ENCODE measurements at regions not wholly inside any gene's neighbourhood (a gene's known extent, or its start where the extent isn't known, plus 50 kb on each side); places are given as distances from the start of the nearest gene placed in this dataset.

GRCh38 chr6:165820407-165820806, 157.4 kb upstream of the PDE10A start:
- no peak overlapping the region for H3K27ac ChIP-seq (ENCODE audit: low read depth, low read length)

DNA sequence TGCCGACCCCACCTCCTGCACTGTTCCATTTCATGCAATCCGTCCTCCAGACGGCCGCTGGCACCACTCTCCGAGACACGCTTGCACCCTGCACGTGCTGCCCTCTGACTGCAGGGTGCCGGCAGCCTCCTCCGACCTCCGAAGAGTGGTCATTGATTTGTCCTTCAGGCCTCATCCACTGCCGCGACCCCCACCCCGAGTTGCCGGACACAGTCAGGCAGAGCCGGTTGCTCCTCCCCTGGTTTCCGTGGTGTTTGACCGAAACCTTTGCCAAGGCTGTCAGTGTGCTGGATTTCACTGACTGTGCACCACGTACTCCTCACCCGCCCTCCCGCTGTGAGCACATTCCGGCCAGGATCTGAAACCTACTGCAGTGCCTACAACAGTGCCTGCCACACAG, 156.4 kb upstream of the PDE10A start:
- Histone ChIP-seq H3K27ac (ENCODE audit: low read depth, low read length) (no peak overlapping the region), H3K9ac (ENCODE audit: low read depth, low read length) (no peak overlapping the region), H3K4me3 (ENCODE audit: low read depth, low read length) (no peak overlapping the region), H3K9me3 (ENCODE audit: control insufficient read depth, insufficient read depth, low read length) (no peaks in the 10 kb centered on the region), H3K4me1 (ENCODE audit: control insufficient read depth, insufficient read depth, low read length) (peaks cover 35% of the 10 kb centered on the region), H3K36me3 (ENCODE audit: control insufficient read depth, insufficient read depth, low read length) (no peaks in the 10 kb centered on the region), H3K27me3 (ENCODE audit: control insufficient read depth, insufficient read depth, low read length) (peaks cover 2% of the 10 kb centered on the region; the same call in 1 of the 2 replicates)

More at GRCh38 chr6:165820407-165820806, 157.4 kb upstream of the PDE10A start:
- H3K4me1 ChIP-seq (ENCODE audit: control insufficient read depth, insufficient read depth, low read length): peaks cover 35% of the 10 kb centered on the region
- H3K9ac ChIP-seq (ENCODE audit: low read depth, low read length): no peak overlapping the region
- no peak overlapping the region for H3K4me3 ChIP-seq (ENCODE audit: low read depth, low read length)
- no peaks in the 10 kb centered on the region for H3K9me3 ChIP-seq (ENCODE audit: control insufficient read depth, insufficient read depth, low read length)
- H3K27me3 ChIP-seq (ENCODE audit: control insufficient read depth, insufficient read depth, low read length): peaks cover 2% of the 10 kb centered on the region; the same call in 1 of the 2 replicates
- H3K36me3 ChIP-seq (ENCODE audit: control insufficient read depth, insufficient read depth, low read length): no peaks in the 10 kb centered on the region

- Histone ChIP-seq H3K4me3 (ENCODE audit: low read depth, low read length) (no peak overlapping the region), H3K4me1 (ENCODE audit: control insufficient read depth, insufficient read depth, low read length) (peaks cover 35% of the 10 kb centered on the region), H3K27me3 (ENCODE audit: control insufficient read depth, insufficient read depth, low read length) (peaks cover 2% of the 10 kb centered on the region; the same call in 1 of the 2 replicates), H3K36me3 (ENCODE audit: control insufficient read depth, insufficient read depth, low read length) (no peaks in the 10 kb centered on the region), H3K9ac (ENCODE audit: low read depth, low read length) (no peak overlapping the region), H3K9me3 (ENCODE audit: control insufficient read depth, insufficient read depth, low read length) (no peaks in the 10 kb centered on the region), H3K27ac (ENCODE audit: low read depth, low read length) (peak overlapping the region; percentile 11)
Measured at GRCh38 chr6:165818200-165818599, 155.2 kb upstream of the PDE10A start.

DNA sequence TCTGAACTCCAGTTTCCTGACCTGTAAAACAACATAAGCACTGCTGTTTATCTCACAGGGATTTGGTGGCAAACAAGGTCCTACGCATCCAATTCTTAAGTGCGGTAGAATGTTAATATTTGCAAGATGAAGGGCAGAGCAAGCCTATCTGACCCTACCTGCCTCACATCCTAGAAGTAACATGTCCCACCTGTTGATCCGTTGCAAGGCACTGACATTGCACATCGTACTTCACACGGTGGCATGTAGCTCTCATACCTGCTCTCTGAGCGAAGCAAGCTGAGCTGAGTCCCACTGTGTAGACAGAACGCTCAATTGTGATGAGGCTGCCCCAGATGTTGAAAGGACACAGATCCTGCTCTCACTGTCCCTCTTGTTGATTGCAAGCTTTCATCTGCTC, 154.7 kb upstream of the PDE10A start:
- Histone ChIP-seq H3K9me3 (ENCODE audit: control insufficient read depth, insufficient read depth, low read length) (no peaks in the 10 kb centered on the region), H3K36me3 (ENCODE audit: control insufficient read depth, insufficient read depth, low read length) (no peaks in the 10 kb centered on the region), H3K27me3 (ENCODE audit: control insufficient read depth, insufficient read depth, low read length) (peaks cover 2% of the 10 kb centered on the region; the same call in 1 of the 2 replicates), H3K4me1 (ENCODE audit: control insufficient read depth, insufficient read depth, low read length) (peaks cover 35% of the 10 kb centered on the region), H3K9ac (ENCODE audit: low read depth, low read length) (no peak overlapping the region), H3K4me3 (ENCODE audit: low read depth, low read length) (no peak overlapping the region), H3K27ac (ENCODE audit: low read depth, low read length) (peak overlapping the region; percentile 11)

DNA sequence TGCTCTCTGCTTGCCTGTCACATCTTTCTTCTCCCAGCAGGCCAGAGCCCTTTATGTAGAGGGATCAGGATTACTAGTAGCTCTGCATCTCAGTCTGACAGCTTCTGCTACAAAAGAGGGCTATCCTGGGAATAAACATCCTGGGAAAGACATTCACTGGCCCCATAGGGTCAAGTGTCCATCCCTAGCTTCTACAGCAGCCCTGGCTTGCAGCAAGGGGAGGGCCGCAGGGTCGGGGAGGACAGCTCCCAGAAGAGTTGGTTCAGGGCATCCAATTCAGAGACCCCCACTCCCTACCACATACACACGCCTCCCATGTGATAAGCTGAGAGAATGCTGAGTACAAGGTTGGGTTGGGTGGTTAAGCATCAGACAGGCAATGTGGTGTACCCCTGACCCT, 154.1 kb upstream of the PDE10A start:
- Histone ChIP-seq H3K4me3 (ENCODE audit: low read depth, low read length) (no peak overlapping the region), H3K9ac (ENCODE audit: low read depth, low read length) (no peak overlapping the region), H3K4me1 (ENCODE audit: control insufficient read depth, insufficient read depth, low read length) (peaks cover 35% of the 10 kb centered on the region), H3K27me3 (ENCODE audit: control insufficient read depth, insufficient read depth, low read length) (peaks cover 2% of the 10 kb centered on the region; the same call in 1 of the 2 replicates), H3K27ac (ENCODE audit: low read depth, low read length) (no peak overlapping the region), H3K9me3 (ENCODE audit: control insufficient read depth, insufficient read depth, low read length) (no peaks in the 10 kb centered on the region), H3K36me3 (ENCODE audit: control insufficient read depth, insufficient read depth, low read length) (no peaks in the 10 kb centered on the region)

GRCh38 chr6:165814679-165815078, 151.6 kb upstream of the PDE10A start:
- H3K4me3 ChIP-seq (ENCODE audit: low read depth, low read length): no peak overlapping the region
- peaks cover 20% of the 10 kb centered on the region for H3K4me1 ChIP-seq (ENCODE audit: control insufficient read depth, insufficient read depth, low read length)
- no peaks in the 10 kb centered on the region for H3K36me3 ChIP-seq (ENCODE audit: control insufficient read depth, insufficient read depth, low read length)
- peaks cover 2% of the 10 kb centered on the region; the same call in 1 of the 2 replicates for H3K27me3 ChIP-seq (ENCODE audit: control insufficient read depth, insufficient read depth, low read length)
- no peak overlapping the region for H3K27ac ChIP-seq (ENCODE audit: low read depth, low read length)
- no peaks in the 10 kb centered on the region for H3K9me3 ChIP-seq (ENCODE audit: control insufficient read depth, insufficient read depth, low read length)
- no peak overlapping the region for H3K9ac ChIP-seq (ENCODE audit: low read depth, low read length)

GRCh38 chr6:165811512-165811911, 148.5 kb upstream of the PDE10A start:
- Histone ChIP-seq H3K27ac (ENCODE audit: low read depth, low read length) (no peak overlapping the region), H3K9ac (ENCODE audit: low read depth, low read length) (no peak overlapping the region), H3K9me3 (ENCODE audit: control insufficient read depth, insufficient read depth, low read length) (no peaks in the 10 kb centered on the region), H3K27me3 (ENCODE audit: control insufficient read depth, insufficient read depth, low read length) (peaks cover 14% of the 10 kb centered on the region), H3K36me3 (ENCODE audit: control insufficient read depth, insufficient read depth, low read length) (no peaks in the 10 kb centered on the region), H3K4me1 (ENCODE audit: control insufficient read depth, insufficient read depth, low read length) (no peaks in the 10 kb centered on the region), H3K4me3 (ENCODE audit: low read depth, low read length) (no peak overlapping the region)

- peaks cover 5% of the 10 kb centered on the region; the same call in 1 of the 2 replicates for H3K4me1 ChIP-seq (ENCODE audit: control insufficient read depth, insufficient read depth, low read length)
- H3K9me3 ChIP-seq (ENCODE audit: control insufficient read depth, insufficient read depth, low read length): no peaks in the 10 kb centered on the region
- H3K27ac ChIP-seq (ENCODE audit: low read depth, low read length): no peak overlapping the region
- peaks cover 49% of the 10 kb centered on the region for H3K27me3 ChIP-seq (ENCODE audit: control insufficient read depth, insufficient read depth, low read length)
- H3K9ac ChIP-seq (ENCODE audit: low read depth, low read length): no peak overlapping the region
- H3K36me3 ChIP-seq (ENCODE audit: control insufficient read depth, insufficient read depth, low read length): no peaks in the 10 kb centered on the region
- H3K4me3 ChIP-seq (ENCODE audit: low read depth, low read length): no peak overlapping the region
Measured at GRCh38 chr6:165808021-165808420, 145.0 kb upstream of the PDE10A start.

DNA sequence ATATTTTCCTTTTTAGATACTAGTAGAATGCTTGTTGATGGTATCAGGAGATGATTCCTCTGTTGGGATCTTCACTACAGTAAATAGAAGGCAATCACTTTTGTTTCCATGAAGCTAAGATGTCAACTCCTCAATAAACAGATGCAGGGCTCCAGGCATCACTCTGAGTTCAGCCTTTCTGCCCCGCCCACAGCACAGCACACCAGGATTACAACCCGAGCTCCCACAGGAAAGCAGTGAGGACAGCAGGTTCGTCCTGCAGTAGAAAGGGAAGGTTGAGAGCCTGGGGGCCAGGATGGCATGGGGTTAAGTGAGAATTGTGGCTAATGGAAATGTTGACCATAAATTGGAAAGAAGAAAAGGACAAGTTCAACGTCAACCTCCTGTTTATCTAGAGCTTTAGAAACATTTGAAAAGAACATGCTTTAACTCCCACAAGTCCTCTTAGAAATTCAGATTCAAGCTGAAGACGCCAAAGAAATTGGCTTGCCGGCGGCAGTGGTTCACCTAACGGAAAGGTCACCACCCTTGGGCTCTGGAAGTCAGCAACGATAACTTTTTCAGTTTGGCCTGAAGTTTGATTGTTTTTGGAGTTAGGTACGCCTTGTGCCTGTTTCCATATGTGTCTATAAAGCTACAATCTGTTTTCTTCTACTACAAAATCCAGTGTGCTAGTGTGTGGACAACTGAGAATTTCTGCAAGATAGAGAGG, 144.4 kb upstream of the PDE10A start:
- Histone ChIP-seq H3K36me3 (ENCODE audit: control insufficient read depth, insufficient read depth, low read length) (no peaks in the 10 kb centered on the region), H3K27ac (ENCODE audit: low read depth, low read length) (no peak overlapping the region), H3K4me3 (ENCODE audit: low read depth, low read length) (no peak overlapping the region), H3K27me3 (ENCODE audit: control insufficient read depth, insufficient read depth, low read length) (peaks cover 53% of the 10 kb centered on the region), H3K4me1 (ENCODE audit: control insufficient read depth, insufficient read depth, low read length) (peaks cover 5% of the 10 kb centered on the region; the same call in 1 of the 2 replicates), H3K9ac (ENCODE audit: low read depth, low read length) (no peak overlapping the region), H3K9me3 (ENCODE audit: control insufficient read depth, insufficient read depth, low read length) (no peaks in the 10 kb centered on the region)

DNA sequence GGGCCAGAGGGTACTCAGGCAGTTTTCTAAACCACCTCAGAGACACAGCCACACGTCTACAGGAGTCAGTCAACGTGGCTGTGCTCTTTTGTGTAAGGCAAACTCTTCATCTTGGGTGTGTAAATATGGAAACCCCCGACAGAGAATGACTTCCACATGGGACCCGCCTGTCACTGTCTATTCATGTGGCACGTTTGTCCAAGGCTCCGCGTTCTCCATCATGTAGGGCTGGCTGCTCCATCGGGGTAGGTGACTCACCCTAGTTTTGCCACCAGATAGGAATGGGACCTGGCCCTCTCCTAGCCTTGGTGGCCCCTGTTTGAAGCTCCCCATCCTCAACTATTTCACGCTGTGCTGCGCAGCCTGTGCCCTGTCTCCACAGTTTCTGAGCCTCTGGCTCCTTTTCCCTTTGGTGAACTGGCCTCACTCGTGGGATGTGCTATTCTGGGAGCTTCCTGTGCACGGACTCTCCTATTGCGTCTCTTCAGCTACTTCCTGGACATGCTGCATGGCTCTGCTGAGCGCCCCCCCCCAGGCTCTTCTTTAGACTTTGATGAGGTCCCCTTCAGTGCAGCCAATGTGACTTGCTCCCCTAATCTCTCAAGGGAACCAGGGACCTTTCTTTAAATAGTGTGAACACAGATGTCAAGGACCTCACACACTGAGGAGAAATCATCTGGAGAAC, 143.2 kb upstream of the PDE10A start:
- Histone ChIP-seq H3K4me1 (ENCODE audit: control insufficient read depth, insufficient read depth, low read length) (peaks cover 5% of the 10 kb centered on the region; the same call in 1 of the 2 replicates), H3K9me3 (ENCODE audit: control insufficient read depth, insufficient read depth, low read length) (no peaks in the 10 kb centered on the region), H3K36me3 (ENCODE audit: control insufficient read depth, insufficient read depth, low read length) (no peaks in the 10 kb centered on the region), H3K4me3 (ENCODE audit: low read depth, low read length) (no peak overlapping the region), H3K27ac (ENCODE audit: low read depth, low read length) (no peak overlapping the region), H3K9ac (ENCODE audit: low read depth, low read length) (no peak overlapping the region), H3K27me3 (ENCODE audit: control insufficient read depth, insufficient read depth, low read length) (peaks cover 53% of the 10 kb centered on the region)

DNA sequence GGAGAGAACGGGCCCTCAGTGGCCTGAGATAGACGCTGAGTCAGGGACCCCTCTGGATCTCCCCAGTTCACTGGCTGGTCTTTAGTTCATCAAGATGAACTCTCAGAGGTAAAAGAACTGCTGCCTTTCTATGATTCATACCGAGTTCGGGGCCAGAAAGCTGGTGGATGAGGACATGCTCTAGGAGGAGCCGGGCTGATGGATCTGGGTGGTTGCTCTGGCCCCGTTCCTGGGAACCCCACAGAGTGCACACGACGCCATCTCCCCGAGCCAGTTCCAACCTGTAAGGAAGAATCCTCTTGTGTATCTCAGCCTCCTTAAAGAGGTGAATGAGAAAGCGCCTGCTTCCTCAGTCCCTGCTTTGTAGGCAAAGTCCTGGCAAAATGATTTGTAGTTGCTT, 142.6 kb upstream of the PDE10A start:
- H3K4me1 ChIP-seq (ENCODE audit: control insufficient read depth, insufficient read depth, low read length): peaks cover 5% of the 10 kb centered on the region; the same call in 1 of the 2 replicates
- no peak overlapping the region for H3K27ac ChIP-seq (ENCODE audit: low read depth, low read length)
- H3K36me3 ChIP-seq (ENCODE audit: control insufficient read depth, insufficient read depth, low read length): no peaks in the 10 kb centered on the region
- H3K4me3 ChIP-seq (ENCODE audit: low read depth, low read length): no peak overlapping the region
- H3K9me3 ChIP-seq (ENCODE audit: control insufficient read depth, insufficient read depth, low read length): no peaks in the 10 kb centered on the region
- peaks cover 53% of the 10 kb centered on the region for H3K27me3 ChIP-seq (ENCODE audit: control insufficient read depth, insufficient read depth, low read length)
- no peak overlapping the region for H3K9ac ChIP-seq (ENCODE audit: low read depth, low read length)
